GM21528 (cell line): ENCODE measurements at regions not wholly inside any gene's neighbourhood (a gene's known extent, or its start where the extent isn't known, plus 50 kb on each side); places are given as distances from the start of the nearest gene placed in this dataset.
"Not testable (repeated sequence)": the region's sequence is repeated elsewhere in the genome, so short reads cannot be mapped to it uniquely, and the experiment has no call there.

ENCODE experiments used
- ATAC-seq: cut with Tn5 transposase; IDR thresholded peaks from one replicate; pipeline ENCODE4 v1.9.1; 2021; ENCODE audit warnings: mild to moderate bottlenecking, moderate library complexity; ENCODE audit not compliant: unreplicated experiment, low FRiP score

GRCh38 chr2:142521492-142521891 is 356.0 kb upstream of the KYNU start:
- ATAC-seq, result no peak

GRCh38 chr2:142515493-142515892 is 362.0 kb upstream of the KYNU start:
- ATAC-seq, result no peak

DNA sequence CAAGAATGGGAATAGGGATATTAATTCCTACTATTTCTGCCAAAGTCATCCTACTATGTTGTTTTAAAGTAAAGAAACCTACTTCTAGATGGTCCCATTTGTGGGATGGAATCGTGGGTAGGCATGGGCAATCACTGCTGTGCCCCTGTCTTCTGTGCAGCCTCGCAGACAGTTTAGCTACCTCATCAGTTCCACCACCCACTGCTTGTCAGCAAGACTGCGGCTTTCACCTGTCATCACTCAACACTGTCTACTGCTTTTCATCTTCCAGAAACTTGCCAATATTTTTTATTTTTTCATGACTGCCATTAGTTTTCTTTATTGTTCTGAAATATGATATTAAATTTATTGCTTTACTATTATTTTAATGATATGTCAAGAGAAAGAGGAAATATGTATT is 368.1 kb upstream of the KYNU start:
- ATAC-seq, result no peak

- no peak for ATAC-seq
These were observed 372.7 kb upstream of the KYNU start for GRCh38 chr2:142504754-142505153.

DNA sequence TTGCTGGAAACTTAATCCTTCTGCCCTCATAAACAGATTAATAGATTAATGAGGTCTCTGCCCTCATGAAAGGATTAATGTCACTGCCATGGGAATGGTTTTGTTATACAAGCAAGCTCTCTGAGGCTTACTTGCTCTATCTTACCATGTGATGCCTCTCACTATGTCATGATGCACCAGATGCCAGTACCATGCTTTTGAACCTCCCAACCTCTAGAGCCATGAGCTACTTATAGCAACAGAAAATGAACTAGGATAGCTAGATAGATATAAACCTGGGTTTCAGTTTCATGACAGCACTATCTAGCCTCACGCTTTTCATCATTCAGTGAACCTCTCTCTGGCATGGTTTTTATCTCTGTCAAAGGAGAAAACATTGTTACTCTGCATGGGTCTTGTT is 371.6 kb upstream of the LRP1B start:
- ATAC-seq, result no peak

DNA sequence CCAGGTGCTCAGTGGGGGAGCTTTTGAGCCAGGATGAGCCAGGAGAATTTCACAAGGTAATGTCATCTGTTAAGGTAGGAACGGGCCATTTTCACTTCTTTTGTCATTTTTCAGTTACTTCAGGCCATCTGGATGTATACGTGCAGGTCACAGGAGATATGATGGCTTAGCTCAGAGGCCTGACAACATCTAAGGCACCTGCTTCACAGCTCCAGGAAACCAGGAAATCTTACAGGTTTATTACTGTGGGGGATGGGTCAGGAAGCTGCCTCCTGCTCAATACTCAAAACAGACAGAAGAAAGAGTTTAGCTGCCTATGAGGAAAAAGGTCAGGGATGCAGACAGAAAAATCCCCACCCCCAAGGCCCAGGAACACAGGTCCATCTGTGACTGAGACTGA is 364.3 kb upstream of the LRP1B start:
- ATAC-seq, result no peak

- not testable (repeated sequence) for ATAC-seq
These were observed 358.8 kb upstream of the LRP1B start for GRCh38 chr2:142489631-142490030.

GRCh38 chr2:142484111-142484510 is 353.3 kb upstream of the LRP1B start:
- ATAC-seq, result no peak

DNA sequence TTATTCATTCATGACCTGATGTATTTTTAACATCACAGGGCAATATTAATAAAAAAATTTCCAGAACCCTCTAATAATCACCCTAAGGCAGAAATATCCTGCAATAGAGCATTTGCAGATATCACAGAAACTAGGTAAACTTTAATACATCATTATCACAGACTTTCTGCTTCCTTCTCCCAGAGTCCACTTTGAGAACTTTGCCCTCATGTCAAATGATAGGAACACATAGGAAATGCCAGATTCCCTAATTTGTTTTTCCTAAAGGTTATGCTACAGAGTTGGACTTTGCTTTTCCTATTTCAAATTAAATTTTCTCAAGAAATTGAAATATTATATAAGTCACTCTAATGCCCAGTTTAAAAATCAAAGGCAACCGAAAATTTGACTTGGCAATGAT is 352.8 kb upstream of the LRP1B start:
- no peak for ATAC-seq

DNA sequence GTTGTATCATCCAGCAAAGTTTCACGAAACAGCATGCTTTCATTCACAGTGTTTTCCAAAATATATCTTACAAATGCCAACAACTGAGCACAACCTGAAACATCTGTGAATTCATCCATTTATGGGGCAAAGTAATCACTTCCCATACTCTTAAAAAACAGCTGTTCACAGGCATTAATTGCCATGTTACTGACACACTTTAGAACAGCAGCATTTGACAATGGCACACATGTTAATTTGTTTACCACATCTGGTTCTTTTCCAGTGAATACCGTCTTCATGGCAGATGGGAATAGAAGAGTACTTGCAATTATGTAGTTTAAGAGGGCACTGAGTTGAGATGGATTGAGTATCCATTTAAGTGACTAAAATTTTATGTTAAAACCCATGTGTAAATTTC is 347.4 kb upstream of the LRP1B start:
- no peak for ATAC-seq

DNA sequence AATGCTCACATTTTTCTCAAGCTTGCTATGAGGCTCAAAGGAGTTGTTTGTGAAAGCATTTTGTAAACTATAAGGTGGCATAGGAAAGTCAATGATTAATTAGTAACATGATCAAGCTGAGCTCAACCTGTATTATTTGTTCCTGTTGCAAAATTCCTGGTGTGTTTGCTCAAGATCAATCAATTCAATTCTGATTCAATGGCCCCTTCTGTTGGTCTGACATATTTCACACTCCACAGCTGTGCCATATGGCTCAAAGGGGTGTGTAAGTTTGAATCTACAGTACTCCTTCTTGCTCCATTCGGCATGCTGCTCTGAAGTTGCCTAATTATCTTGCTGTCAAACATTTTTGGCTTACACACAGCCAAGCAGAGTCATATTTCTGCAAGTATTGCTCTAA is 341.6 kb upstream of the LRP1B start:
- no peak for ATAC-seq

- ATAC-seq, result no peak
These were observed 336.5 kb upstream of the LRP1B start for GRCh38 chr2:142467321-142467720.

DNA sequence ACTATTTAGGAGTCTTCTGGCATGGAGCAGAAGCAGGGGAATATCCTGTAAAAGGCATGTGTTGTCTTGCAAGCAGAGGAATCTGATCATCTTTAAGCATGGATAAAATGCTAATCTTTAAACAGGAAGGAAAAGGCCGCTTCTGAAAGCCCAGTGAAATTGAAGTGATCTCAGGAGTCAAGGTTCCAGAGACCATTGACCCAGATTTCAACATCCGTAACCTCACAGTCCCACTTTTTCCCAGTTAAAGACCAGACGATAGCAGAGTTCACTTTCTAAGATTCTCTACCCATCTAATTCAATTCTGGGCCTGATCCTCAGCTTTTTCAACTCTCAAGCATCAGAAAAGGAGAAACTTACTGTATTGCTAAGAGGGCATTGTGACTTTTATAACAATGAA is 332.2 kb upstream of the LRP1B start:
- ATAC-seq, result no peak

GRCh38 chr2:142462306-142462705 is 331.5 kb upstream of the LRP1B start:
- ATAC-seq, result no peak

DNA sequence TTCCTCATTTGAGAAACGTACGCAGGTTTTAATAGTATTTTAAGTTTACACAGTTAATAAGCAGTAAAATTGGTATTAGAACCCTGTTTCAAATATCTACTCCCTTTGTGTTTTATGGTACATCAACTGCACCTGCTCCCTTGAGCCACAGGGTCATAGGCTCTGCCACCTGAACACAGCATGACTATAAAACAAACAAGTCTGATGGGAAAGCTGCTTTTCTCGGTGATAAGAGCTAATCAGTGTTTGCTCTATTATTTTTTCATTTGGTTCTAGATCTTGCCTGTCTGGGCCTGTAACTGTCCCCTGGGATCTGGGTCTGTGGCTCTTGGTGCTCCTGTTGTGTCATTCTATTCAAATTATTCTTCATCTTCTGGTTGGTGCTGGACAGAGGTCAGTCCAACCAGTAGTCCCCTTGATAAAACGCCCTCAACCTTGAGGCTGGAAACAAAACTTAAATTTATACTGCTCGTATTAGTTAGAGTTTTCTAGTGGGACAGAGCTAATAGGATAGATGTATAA is 314.8 kb upstream of the LRP1B start:
- ATAC-seq, result no peak

GRCh38 chr2:142445023-142445422 is 314.2 kb upstream of the LRP1B start:
- ATAC-seq, result no peak

DNA sequence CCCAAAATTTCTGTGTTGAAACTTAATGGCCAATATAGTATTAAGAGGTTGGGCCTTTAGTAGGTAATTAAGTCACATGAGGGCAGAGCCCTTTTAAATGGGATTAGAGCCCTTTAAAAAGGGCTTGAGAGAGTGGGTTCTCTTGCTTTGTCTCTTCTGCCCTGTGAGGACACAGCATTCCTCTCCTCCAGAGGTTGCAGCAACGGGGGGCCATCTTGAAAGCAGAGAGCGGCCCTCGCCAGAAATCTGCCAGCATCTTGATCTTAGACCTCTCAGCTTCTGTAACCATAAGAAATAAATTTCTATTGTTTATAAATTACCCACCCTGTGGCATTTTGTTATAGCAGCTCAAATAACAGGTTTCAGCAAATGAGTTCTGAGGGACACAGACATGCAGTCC is 305.0 kb upstream of the LRP1B start:
- ATAC-seq, result no peak

DNA sequence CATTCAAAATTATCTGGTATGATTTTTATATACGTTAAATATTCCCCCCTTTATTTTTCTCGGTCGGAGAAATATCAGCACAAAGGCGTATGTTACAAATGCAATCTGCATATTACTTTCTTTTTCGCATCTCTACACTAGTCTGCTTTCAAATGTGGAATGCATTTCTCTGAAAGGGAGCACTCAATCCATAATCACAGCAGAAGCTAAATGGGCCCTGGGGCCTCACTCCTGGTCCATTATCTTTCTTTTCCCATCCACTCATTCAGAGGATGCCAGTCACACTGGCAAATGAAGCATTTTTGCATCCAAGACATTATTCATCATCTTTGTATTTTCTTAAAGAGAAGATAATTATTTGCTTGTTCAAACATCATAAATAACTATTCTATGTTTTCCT is 295.2 kb upstream of the LRP1B start:
- no peak for ATAC-seq

DNA sequence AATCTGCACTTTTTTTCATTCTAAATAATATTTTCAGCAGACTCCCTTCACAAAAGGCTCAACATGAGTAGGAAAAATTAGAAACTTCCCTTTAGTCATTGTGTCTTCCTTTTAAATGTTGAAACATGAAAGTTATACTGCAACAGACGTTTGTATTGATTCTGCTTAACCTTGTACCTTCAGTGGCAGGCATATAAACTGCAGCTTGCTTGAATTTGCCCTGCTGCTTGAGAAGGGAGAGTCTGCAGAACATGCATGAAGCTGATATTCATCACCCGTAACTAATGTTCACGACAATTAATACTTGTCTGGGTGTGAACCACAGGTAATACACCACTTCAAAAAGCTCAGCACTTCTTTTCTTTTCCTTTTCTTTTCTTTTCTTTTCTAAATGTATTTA is 294.7 kb upstream of the LRP1B start:
- no peak for ATAC-seq

- ATAC-seq, result no peak
These were observed 292.8 kb upstream of the LRP1B start for GRCh38 chr2:142423603-142424002.

- ATAC-seq, result no peak
These were observed 292.0 kb upstream of the LRP1B start for GRCh38 chr2:142422769-142423168.

- ATAC-seq, result no peak
These were observed 291.2 kb upstream of the LRP1B start for GRCh38 chr2:142422041-142422440.

- ATAC-seq, result not testable (repeated sequence)
These were observed 287.9 kb upstream of the LRP1B start for GRCh38 chr2:142418699-142419098.
